Right lobe of liver (tissue), 6 donors: ENCODE measurements at regions not wholly inside any gene's neighbourhood (a gene's known extent, or its start where the extent isn't known, plus 50 kb on each side); places are given as distances from the start of the nearest gene placed in this dataset.
A peak's percentile ranks its signal among the peaks of the same experiment; 100 is the strongest.

Source experiments
- ATAC-seq, 4 donors: fragments of 200-7000 bp; cut with Tn5 transposase; one replicate each; pipeline ENCODE4 v1.9.1; 2020; ENCODE audit warnings: mild to moderate bottlenecking in 4 of 4, moderate library complexity in 4 of 4
- DNase-seq, 3 donors: peaks; one replicate each; pipeline ENCODE4 v3.0.0-alpha.2; 2020
- H3K27ac ChIP-seq, 3 donors: fragments of 200-600 bp; one replicate each; pipeline ENCODE4 v1.8.0; 2022
- H3K27me3 ChIP-seq, 2 donors: fragments of 200-600 bp; one replicate each; pipeline ENCODE4 v1.8.0; 2022
- H3K36me3 ChIP-seq, 4 donors: fragments of 200-600 bp; sonication (generic) in 1 of 4; one replicate each; pipeline versions ENCODE4 v1.5.1 to v1.8.0; 2017 to 2022; ENCODE audit warnings: control low read depth in 1 of 4
- H3K4me1 ChIP-seq, 4 donors: fragments of 200-600 bp; sonication (generic) in 1 of 4; one replicate each; pipeline versions ENCODE4 v1.5.1 to v1.8.0; 2017 to 2022; ENCODE audit warnings: control low read depth in 1 of 4
- H3K4me3 ChIP-seq, 3 donors: fragments of 200-600 bp; one replicate each; pipeline ENCODE4 v1.8.0; 2022
- H3K9me3 ChIP-seq, 4 donors: fragments of 200-600 bp; sonication (generic) in 1 of 4; one replicate each; pipeline versions ENCODE4 v1.5.1 to v1.8.0; 2017 to 2022; ENCODE audit warnings: control low read depth in 1 of 4
- POLR2A ChIP-seq: fragments of 450-650 bp; IDR thresholded peaks from one replicate; pipeline ENCODE4 v1.6.1; 2017; ENCODE audit warnings: antibody characterized with exemption, mild to moderate bottlenecking
- WGBS: methylation state at CpG from one replicate; pipeline ENCODE4 v1.1.6; 2018; ENCODE audit warnings: low coverage, low lambda C conversion rate; ENCODE audit not compliant: insufficient coverage; ENCODE audit errors: missing lambda C conversion rate; 5-methylcytosine and 5-hydroxymethylcytosine counted together
- intact Hi-C, 2 donors: fragments of 100-400 bp; cut with DNase I; formaldehyde crosslinking; loops; one replicate each; pipeline versions ENCODE4 v1.11.2 to v1.14.1; 2022
- TF ChIP-seq, protein P1 (sequence below), 4 donors: fragments of 200-600 bp in 3 of 4; fragments of 450-650 bp in 1 of 4; IDR thresholded peaks; one replicate each; pipeline versions ENCODE4 v1.5.1 to v1.8.0; 2016 to 2022; ENCODE audit warnings: antibody characterized with exemption in 4 of 4, mild to moderate bottlenecking in 2 of 4
- donor health status: DM: no; HTN: yes; CAD: no.
- donor health status: DM: no; HTN: no; CAD: no.
- donor health status: DM: no; HTN: no; CAD: no.
- donor health status: DM: no; HTN: yes; CAD: no.
- donor health status: DM: no; HTN: yes; CAD: no.

DNA sequence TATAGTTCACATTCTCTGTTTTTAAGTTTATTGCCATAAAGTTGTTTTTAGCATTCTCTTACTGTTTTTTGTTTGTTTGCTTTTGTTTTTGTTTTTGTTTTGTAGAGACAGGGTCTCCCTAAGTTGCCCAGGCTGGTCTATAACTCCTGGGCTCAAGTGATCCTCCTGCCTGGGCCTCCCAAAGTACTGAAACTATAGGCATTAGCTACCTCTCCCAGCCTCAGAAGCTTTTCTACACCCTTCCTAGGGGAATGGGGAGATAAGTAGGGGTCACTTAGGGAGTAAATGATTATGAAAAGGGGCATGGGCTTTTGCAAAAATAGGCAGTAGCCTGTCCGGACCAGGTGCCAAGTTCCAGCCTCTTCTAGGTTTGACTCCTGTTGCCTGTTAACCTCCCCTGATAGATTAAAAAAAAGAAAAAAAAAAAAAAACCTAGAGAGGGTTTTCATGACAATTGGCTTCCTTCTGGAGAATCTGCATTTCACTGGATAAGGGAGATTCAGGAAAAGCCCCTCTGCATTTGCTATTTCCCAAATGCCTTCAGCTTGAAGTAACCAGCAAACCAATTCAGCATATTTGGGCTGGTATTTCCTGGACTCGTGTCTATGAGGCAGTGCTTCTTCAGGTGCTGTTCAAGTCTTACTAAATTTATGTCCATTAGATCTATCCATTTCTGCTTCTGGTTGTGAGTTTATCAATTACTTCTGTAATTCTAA, 216.8 kb downstream of the TM9SF2 start:
- no peak overlapping the region for H3K4me3 ChIP-seq
- intact Hi-C loops = no loop called here
- DNase-seq (no peak), ATAC-seq (no peak)
- WGBS = 63% methylated on average over 2 of the region's 2 CpGs
- no peak for TF ChIP-seq POLR2A
- TF ChIP-seq, protein P1, sequence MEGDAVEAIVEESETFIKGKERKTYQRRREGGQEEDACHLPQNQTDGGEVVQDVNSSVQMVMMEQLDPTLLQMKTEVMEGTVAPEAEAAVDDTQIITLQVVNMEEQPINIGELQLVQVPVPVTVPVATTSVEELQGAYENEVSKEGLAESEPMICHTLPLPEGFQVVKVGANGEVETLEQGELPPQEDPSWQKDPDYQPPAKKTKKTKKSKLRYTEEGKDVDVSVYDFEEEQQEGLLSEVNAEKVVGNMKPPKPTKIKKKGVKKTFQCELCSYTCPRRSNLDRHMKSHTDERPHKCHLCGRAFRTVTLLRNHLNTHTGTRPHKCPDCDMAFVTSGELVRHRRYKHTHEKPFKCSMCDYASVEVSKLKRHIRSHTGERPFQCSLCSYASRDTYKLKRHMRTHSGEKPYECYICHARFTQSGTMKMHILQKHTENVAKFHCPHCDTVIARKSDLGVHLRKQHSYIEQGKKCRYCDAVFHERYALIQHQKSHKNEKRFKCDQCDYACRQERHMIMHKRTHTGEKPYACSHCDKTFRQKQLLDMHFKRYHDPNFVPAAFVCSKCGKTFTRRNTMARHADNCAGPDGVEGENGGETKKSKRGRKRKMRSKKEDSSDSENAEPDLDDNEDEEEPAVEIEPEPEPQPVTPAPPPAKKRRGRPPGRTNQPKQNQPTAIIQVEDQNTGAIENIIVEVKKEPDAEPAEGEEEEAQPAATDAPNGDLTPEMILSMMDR (IDR thresholded peaks at IDR 0.05) = no peak
- no peaks in the 10 kb centered on the region for H3K36me3 ChIP-seq
- H3K4me1 ChIP-seq = no peaks in the 10 kb centered on the region
- H3K9me3 ChIP-seq = no peaks in the 10 kb centered on the region
- H3K27ac ChIP-seq = no peak overlapping the region
- no peaks in the 10 kb centered on the region for H3K27me3 ChIP-seq

DNA sequence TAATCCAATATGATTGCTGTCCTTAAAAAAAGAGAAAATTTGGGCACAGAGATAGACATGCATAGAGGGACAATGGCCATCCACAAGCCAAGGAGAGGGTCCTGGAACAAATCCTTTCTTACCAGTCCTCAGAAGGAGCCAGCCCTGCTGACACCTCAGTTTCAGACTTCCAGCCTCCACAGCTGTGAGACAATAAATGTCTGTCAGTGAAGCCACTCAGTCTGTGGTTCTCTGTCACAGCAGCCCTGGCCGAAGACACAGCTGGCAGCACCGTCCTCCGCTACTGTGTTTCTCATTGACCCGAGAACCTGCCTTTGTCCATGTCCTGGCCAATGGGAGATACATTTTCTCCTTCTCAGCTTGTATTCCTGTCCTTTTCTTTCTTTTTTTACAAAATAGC, 207.9 kb downstream of the TM9SF2 start:
- Histone ChIP-seq H3K27ac (no peak overlapping the region), H3K9me3 (no peaks in the 10 kb centered on the region), H3K4me1 (no peaks in the 10 kb centered on the region), H3K36me3 (no peaks in the 10 kb centered on the region), H3K27me3 (no peaks in the 10 kb centered on the region), H3K4me3 (no peak overlapping the region)
- ATAC-seq = no peak
- TF ChIP-seq, protein P1 (IDR thresholded peaks at IDR 0.05) = no peak
- TF ChIP-seq POLR2A = no peak
- no peak for DNase-seq
- whole genome bisulfite sequencing = 75% methylated on average over 1 of the region's 4 CpGs
- intact Hi-C loops = no loop called here

DNA sequence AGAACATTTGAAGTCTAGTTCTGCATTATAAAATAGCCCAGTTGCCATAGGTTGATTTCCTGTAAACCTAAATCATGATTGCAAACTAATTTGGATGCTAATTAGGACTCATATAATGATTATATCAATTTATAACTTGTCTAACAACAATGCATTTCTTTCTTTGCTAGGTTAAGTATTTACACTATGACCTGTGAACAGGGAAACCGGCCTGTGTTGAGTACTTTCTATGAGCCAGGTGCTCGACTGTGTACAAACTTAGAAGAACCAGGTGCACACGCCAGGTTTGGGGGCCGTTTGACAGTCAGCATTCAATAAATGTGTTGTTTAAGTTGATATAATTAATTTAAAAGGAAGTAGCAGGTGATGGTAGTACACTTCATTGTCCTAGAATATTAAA, 203.1 kb downstream of the TM9SF2 start:
- Histone ChIP-seq H3K4me3 (no peak overlapping the region), H3K27me3 (no peaks in the 10 kb centered on the region), H3K36me3 (no peaks in the 10 kb centered on the region), H3K4me1 (no peaks in the 10 kb centered on the region), H3K27ac (no peak overlapping the region), H3K9me3 (no peaks in the 10 kb centered on the region)
- 82% methylated on average over 4 of the region's 4 CpGs for WGBS
- TF ChIP-seq, protein P1 (IDR thresholded peaks at IDR 0.05) = no peak
- TF ChIP-seq POLR2A = no peak
- ATAC-seq (no peak), DNase-seq (no peak)
- intact Hi-C loops = no loop called here

DNA sequence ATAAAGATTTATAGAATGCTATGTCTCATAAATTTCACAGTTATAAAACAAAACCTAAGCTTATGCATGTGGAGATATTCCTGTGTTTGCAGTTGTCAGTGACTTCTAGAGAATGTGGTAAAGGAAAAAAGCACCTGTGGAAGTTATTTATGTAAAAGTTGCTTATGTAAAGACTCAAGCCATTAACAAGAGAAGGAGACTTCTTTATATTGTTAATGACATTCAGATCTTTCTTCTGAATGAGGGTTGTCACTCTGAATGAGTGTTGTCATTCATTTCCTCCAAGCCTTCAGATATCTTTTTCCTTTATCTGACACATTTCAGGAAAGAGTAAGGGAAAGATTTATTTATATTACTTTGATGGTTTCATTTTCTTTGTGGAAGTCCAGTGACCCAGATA, 202.6 kb downstream of the TM9SF2 start:
- Histone ChIP-seq H3K9me3 (no peaks in the 10 kb centered on the region), H3K4me3 (no peak overlapping the region), H3K36me3 (no peaks in the 10 kb centered on the region), H3K27ac (no peak overlapping the region), H3K4me1 (no peaks in the 10 kb centered on the region), H3K27me3 (no peaks in the 10 kb centered on the region)
- ATAC-seq (no peak), DNase-seq (no peak)
- TF ChIP-seq POLR2A = no peak
- intact Hi-C loops = no loop called here

DNA sequence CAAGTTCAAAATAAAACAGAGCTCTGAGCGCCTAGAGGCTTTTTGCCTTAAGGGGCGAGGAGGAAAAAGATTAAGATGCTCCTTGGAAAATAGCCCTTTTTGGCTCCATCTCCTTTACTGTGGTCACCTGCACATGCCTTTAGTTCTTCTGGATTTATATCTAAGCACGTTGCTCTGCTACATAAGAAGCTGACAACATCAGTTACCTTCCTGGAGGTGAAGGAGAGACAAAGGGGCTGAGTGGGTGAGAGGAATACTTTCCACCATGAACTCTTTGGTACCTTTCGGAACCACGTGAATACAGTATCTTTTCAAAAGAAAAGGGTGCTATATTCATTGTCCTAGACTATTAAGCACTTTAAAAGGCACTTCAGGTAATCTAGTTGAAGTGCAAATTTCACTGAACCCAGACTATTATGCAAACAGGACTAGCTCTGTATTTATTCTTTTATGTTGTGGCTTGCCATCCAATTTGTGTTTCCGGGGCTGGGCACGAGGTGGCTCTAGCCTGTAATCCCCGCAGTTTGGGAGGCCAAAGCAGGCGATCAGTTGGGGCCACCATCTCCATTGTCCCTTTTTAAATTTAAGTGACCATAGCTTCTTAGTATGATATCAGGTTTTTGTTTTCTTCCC, 201.5 kb downstream of the TM9SF2 start:
- H3K36me3 ChIP-seq = no peaks in the 10 kb centered on the region
- no peaks in the 10 kb centered on the region for H3K4me1 ChIP-seq
- intact Hi-C loops = no loop called here
- peak; percentile 16 to 44 (median 32) for ATAC-seq
- H3K4me3 ChIP-seq = no peak overlapping the region
- H3K27me3 ChIP-seq = no peaks in the 10 kb centered on the region
- H3K27ac ChIP-seq = no peak overlapping the region
- TF ChIP-seq, protein P1 (IDR thresholded peaks at IDR 0.05) = no peak
- no peak for TF ChIP-seq POLR2A
- WGBS = 66% methylated on average over 9 of the region's 9 CpGs
- H3K9me3 ChIP-seq = no peaks in the 10 kb centered on the region
- DNase-seq = no peak
